G401 (cell line): ENCODE measurements at regions not wholly inside any gene's neighbourhood (a gene's known extent, or its start where the extent isn't known, plus 50 kb on each side); places are given as distances from the start of the nearest gene placed in this dataset.
A peak's percentile ranks its signal among the peaks of the same experiment; 100 is the strongest.

Experiments used
- DNase-seq: peaks from one replicate; pipeline ENCODE4 v3.0.0-alpha.2; 2015; ENCODE audit warnings: low spot score
- in situ Hi-C: cut with HindIII; loops from 2 replicates; pipeline ENCODE4 v1.10.0; 2016; ENCODE audit warnings: low sequenced_read_pairs, mixed read lengths

- in situ Hi-C loops, result no loop called here
- DNase-seq, result no peak
These were observed 67.8 kb upstream of the ITGA11 start for GRCh38 chr15:68499620-68500312.

GRCh38 chr15:68500363-68501258 is 68.6 kb upstream of the ITGA11 start:
- no peak for DNase-seq
- in situ Hi-C loops, result no loop called here

- in situ Hi-C loops, result no loop called here
- DNase-seq, result no peak
These were observed 69.3 kb upstream of the ITGA11 start for GRCh38 chr15:68501259-68501591.

GRCh38 chr15:68501616-68502015 is 69.7 kb upstream of the ITGA11 start:
- in situ Hi-C loops, result no loop called here
- no peak for DNase-seq

- in situ Hi-C loops, result no loop called here
- no peak for DNase-seq
These were observed 70.5 kb upstream of the ITGA11 start for GRCh38 chr15:68502398-68502901.

GRCh38 chr15:68503213-68503612 is 71.2 kb upstream of the ITGA11 start:
- in situ Hi-C loops, result no loop called here
- DNase-seq, result no peak

- no peak for DNase-seq
- in situ Hi-C loops, result no loop called here
These were observed 72.1 kb upstream of the ITGA11 start for GRCh38 chr15:68503791-68504680.

GRCh38 chr15:68504681-68505170 is 72.8 kb upstream of the ITGA11 start:
- in situ Hi-C loops, result no loop called here
- no peak for DNase-seq

- in situ Hi-C loops, result no loop called here
- DNase-seq, result no peak
These were observed 72.7 kb upstream of the CORO2B start for GRCh38 chr15:68506071-68506470.

GRCh38 chr15:68507447-68507846 is 71.3 kb upstream of the CORO2B start:
- in situ Hi-C loops, result no loop called here
- peak; percentile 35 for DNase-seq

- peak; percentile 4 for DNase-seq
- in situ Hi-C loops, result no loop called here
These were observed 70.2 kb upstream of the CORO2B start for GRCh38 chr15:68508485-68509189.

- DNase-seq, result no peak
- in situ Hi-C loops, result no loop called here
These were observed 68.2 kb upstream of the CORO2B start for GRCh38 chr15:68510558-68510957.

- in situ Hi-C loops, result no loop called here
- DNase-seq, result no peak
These were observed 67.5 kb upstream of the CORO2B start for GRCh38 chr15:68511073-68511991.

- DNase-seq, result no peak
- in situ Hi-C loops, result no loop called here
These were observed 66.7 kb upstream of the CORO2B start for GRCh38 chr15:68512052-68512451.

GRCh38 chr15:68512598-68512997 is 66.2 kb upstream of the CORO2B start:
- in situ Hi-C loops, result no loop called here
- no peak for DNase-seq

GRCh38 chr15:68515371-68516095 is 63.3 kb upstream of the CORO2B start:
- DNase-seq, result no peak
- in situ Hi-C loops, result no loop called here

GRCh38 chr15:68517285-68517761 is 61.5 kb upstream of the CORO2B start:
- DNase-seq, result no peak
- in situ Hi-C loops, result no loop called here
